ENCODE measurements at regions not wholly inside any gene's neighbourhood (a gene's known extent, or its start where the extent isn't known, plus 50 kb on each side); places are given as distances from the start of the nearest gene placed in this dataset.
"Not testable (repeated sequence)": the region's sequence is repeated elsewhere in the genome, so short reads cannot be mapped to it uniquely, and the experiment has no call there.

GRCh38 chr9:10843151-10843550 is 230.3 kb upstream of the PTPRD start:
- DNase-seq: no peak

DNA sequence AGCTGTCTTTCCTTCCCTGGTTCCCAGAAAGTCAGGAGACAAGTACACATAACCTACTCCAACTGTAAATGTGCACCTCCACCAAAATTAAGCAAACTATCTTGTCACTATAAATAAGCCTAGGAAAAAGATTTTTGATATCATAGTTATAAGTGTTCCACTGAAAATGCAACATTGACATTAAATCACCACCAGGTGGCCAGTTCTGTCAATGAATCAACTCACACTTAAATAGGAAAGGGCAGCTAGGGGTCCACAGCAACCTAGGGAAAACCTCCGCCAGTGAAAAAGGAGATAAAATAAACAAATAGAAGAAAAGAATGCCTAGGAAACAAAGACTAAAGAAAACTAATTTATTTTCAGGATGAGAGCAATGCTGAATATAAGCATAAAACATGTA is 243.0 kb upstream of the PTPRD start:
- DNase-seq: peak; percentile 23

GRCh38 chr9:10858817-10859216 is 246.0 kb upstream of the PTPRD start:
- no peak for DNase-seq

DNA sequence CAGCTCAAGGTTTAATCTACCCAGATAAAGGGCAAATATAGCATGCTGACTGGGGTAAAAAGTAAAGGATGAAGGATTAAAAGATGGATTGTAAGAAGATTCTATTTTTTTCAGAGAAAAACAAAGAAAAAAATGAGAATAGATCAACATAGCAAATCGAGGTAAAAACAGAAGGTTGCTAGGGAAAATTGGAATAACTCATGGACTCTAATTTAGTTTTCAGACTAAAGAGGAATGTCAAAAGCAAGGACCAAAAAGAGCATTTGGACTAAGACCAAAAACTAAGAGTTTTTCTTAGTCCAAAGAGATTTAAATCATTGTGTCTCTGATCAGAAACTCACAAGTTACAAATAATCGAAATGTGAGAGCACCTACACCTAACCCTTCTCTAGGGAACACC is 250.7 kb upstream of the PTPRD start:
- DNase-seq: no peak

DNA sequence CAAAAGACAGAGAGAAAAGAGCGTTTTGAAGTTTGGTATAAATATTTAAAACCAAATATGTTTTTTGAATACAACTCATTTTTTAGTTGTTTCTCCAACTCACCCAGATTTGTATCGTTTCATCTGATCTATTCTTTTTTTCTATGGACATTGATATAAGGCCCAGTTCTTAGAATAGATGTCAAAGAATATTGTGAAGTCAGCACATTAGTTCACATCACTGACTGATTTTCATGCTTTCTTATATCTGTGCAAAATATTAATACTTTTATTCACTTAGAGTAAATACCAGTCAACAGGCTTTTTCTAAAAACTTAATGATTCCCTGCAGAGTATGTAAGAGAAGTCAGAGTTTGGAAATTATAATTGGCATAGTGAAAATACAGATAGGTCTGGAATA is 254.4 kb upstream of the PTPRD start:
- no peak for DNase-seq

DNA sequence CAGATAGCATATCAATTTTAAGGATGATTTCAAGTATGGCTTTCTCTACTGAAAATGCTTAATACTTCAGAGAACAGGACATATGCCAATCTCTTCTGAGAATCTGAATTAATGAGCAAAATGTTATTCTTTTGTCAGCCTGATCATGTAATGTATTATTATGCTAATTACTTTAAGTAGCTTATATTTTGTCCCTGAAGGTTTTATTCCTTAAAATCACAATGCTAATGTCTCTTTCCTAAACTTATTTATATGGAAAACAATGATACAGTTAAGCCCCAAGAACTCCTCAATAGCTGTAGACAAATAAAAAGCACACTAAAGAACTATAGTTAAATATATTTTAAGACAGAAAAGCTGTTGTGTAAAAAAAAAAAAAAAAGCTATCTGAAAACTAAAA is 256.9 kb upstream of the PTPRD start:
- DNase-seq: no peak

GRCh38 chr9:10873999-10874398 is 261.2 kb upstream of the PTPRD start:
- DNase-seq: no peak

DNA sequence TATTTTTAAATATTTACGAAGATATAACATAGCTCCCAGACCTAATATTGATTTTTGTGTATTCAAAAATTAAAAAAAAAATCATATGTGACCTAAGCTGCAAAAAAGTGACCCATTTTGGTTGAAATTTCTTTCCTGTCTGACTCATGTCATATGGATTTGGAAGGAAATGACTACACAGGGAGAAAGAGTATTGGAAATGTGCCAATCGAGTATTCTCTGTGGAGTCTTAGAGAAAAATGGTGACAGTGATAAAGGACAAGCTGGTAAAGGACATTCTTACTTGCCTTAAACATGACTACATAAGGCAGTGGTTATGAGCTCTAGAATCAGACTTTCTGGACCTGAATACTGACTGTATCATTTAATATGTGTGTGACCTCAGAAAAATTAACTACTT is 262.9 kb upstream of the PTPRD start:
- no peak for DNase-seq

DNA sequence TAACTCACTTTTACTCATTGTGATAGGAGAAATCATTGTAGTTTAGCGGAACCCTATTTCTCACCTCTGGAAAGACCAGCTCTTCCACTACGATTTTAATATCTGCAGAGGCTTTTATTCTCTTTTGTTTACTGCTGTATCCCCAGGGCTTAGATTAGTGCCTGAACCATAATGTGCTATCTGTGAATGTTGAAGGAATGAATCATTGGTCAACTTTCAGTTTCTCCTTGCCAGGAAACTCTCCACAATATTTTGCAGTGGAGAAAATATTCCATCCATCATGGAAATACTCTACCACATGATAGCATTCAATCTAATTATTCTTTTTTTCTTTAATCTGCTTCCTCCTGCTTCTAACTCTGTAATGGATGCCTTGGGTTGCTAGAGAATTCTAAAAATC is 263.5 kb upstream of the PTPRD start:
- no peak for DNase-seq

GRCh38 chr9:10890266-10890665 is 277.5 kb upstream of the PTPRD start:
- DNase-seq: not testable (repeated sequence)

DNA sequence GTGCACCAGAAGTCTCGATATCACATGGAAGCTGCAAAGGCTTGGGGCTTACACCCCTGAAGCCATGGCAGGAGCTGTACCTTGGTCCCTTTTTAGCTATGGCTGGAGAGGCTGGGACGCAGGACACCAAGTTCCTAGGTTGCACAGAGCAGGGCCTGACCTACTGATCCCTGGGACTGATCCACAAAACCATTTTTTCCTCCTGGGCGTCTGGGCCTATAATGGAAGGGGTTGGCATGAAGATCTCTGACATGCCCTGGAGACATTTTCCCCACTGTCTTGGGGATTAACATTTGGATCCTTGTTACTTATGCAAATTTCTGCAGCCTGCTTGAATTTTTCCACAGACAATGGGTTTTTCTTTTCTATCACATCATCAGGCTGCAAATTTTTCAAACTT is 286.7 kb upstream of the PTPRD start:
- DNase-seq: no peak

GRCh38 chr9:10903969-10904368 is 291.2 kb upstream of the PTPRD start:
- no peak for DNase-seq

- DNase-seq: no peak
Measured at GRCh38 chr9:10910779-10911178, 298.0 kb upstream of the PTPRD start.

- no peak for DNase-seq
Measured at GRCh38 chr9:10911373-10911772, 298.6 kb upstream of the PTPRD start.

- no peak for DNase-seq
Measured at GRCh38 chr9:10917001-10917400, 304.2 kb upstream of the PTPRD start.

- DNase-seq: no peak
Measured at GRCh38 chr9:10921671-10922070, 308.9 kb upstream of the PTPRD start.

DNA sequence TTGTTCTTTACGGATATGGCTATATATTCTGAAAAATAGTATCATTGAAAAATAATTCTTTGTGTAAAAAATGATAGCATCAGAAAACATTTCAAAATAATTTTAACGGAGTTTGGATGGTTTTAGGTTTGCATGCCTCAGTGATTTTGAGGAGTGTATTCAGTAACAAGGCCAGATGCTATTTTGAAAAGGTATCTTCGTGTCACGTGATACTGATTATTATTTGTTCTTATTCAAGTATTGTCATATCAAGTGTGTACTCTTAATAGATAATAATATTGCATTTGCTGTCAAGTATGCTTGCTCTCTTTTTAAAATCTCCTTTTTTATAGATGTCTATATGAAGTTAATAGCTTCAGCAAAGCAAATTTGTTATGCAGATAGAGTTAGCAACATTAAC is 313.1 kb upstream of the PTPRD start:
- DNase-seq: no peak

GRCh38 chr9:10928372-10928771 is 315.6 kb upstream of the PTPRD start:
- DNase-seq: no peak

DNA sequence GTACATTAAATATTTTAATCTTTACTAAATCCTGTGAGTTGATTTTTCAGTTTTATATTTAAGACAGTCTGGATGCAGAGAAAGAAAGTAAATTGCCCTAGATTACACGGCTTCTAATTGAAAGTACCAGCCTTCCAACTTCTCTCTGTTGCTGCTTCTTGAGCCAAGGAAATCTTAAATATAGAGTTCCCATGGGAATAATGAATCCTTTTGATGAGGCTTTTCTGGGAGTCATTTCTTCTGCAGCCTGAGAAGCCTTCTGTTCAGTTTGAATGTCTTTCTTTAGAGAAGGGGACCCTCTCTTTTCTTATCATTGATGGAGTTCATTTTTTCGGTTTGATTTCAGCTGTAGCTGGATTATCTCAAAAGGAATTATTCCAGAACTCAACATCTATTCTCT is 317.3 kb upstream of the PTPRD start:
- DNase-seq: no peak

DNA sequence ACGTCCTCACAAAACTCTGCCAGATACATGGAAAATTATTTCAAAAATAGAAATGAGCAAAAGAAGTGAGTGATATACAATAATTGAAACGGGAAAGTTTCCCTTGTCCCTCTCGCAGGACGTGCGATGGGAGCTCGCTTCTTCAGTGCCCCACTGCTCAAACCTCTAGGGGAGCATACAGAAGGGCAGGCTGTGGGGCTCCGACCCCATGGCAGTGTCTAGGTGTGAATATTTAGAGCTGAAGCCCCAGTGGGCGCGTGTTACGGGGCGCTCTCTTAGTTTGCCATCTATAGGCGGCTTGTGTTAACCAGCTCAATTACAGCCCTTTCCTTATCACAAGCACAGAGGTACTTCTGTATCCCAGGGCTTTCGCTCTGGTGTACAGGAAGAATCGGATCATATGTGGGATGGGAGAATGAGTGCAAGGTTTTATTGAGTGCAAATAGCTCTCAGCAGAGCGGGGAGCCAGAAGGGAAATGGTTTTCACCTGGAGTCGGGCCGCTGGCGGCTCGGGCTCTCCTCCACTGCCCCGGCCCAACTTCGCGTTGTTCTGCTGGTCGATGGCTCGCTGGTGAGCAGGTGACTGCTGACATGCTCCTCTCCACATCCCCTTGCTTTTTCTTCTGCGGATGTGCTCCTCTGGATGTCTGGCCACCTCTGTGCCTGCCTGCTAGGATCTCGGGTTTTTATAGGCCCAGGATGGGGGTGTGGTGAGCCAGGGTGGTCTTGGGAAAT is 334.0 kb upstream of the PTPRD start:
- no peak for DNase-seq

GRCh38 chr9:10957878-10958277 is 345.1 kb upstream of the PTPRD start:
- DNase-seq: no peak

GRCh38 chr9:10961883-10962282 is 349.1 kb upstream of the PTPRD start:
- DNase-seq: no peak

GRCh38 chr9:10983251-10983650 is 370.4 kb upstream of the PTPRD start:
- no peak for DNase-seq

DNA sequence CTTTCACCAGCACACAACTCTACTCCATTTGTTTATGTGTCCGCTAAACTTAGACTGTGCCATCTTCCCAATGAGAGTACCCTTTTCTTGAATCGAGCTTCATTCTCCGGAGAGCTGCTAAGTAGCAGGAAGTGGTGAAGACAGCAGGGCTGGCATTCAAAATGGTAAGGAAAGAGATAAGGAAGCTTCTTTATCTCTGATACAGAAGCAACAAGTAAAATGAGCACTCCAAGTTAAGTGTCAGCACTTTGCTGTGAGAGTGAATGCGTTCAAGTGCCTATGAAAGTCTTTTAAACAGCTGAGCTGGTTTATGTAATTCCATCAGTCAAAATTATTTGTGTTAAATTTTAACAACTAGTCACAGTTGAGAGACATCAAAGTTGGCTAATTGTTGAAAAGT is 386.8 kb upstream of the PTPRD start:
- no peak for DNase-seq

DNA sequence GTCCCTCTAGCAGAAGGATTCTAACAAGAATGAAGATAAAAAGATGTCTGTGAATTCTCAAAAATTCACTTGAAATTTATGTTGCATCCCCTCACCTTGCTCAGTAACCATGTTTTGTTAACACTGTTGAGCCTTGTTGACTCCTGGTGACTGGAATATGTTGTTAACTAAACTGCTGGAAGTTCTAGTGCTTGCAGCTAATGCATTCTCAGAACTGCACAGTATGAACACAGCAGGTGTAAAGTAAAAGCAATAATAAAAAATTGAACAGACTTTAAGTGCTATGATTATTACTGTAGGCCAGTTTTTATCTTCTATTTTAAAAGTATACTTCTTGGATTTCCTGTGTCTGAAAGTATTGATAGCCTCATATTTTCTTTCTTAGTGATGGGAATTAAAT is 388.7 kb upstream of the PTPRD start:
- no peak for DNase-seq

DNA sequence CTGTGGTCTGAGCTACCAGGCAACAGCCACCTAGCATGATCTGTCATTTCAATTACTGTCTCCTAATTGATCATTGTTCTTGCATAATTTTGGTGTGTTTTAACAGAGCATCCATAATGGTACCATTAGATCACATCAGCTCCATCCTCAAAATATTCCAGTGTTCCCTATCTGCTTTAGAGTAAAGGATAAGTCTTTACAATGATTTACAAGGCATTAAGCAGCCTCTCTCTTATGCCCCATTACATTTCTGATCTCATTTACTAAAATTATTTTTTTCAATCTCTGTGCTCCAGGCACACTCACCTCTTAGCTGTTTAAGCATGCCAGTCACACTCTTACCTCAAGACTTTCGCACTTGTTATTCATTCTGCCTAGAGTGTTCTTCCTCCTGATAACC is 389.9 kb upstream of the PTPRD start:
- DNase-seq: no peak
